ENCODE measurements at regions not wholly inside any gene's neighbourhood (a gene's known extent, or its start where the extent isn't known, plus 50 kb on each side); places are given as distances from the start of the nearest gene placed in this dataset.

DNA sequence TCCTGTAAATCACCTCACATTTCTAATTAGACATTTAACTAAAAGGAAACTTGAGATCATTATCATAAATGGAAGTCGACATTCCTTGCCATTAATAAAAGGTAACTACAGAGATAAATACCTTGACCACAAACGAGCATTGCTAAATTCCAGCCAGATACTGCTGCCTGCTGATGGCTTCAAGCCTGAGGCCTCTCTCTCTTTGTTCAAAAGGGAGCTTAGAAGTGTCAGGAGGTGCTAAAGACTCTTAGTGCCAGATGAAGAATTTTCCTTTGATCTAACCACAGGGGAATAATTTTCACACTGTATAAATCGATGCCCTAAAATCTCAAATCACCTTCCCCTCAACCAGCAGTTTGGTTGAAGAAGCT lies 248.2 kb upstream of the PMEPA1 start:
- POLR2A ChIA-PET = no interaction called here
- Histone ChIP-seq H4K20me1 (ENCODE audit: control insufficient read depth, insufficient read depth) (no peaks in the 10 kb centered on the region), H3K36me3 (ENCODE audit: control insufficient read depth in 2 of 2, insufficient read depth in 2 of 2, low read length in 1 of 2) (no peaks in the 10 kb centered on the region), H3K27ac (ENCODE audit: control insufficient read depth, insufficient read depth) (no peak overlapping the region), H3K4me2 (ENCODE audit: control insufficient read depth, insufficient read depth) (no peak overlapping the region), H3K9me3 (replicated peaks; ENCODE audit: control insufficient read depth, insufficient read depth, low read length) (no peaks in the 10 kb centered on the region), H2AFZ (ENCODE audit: control insufficient read depth, low read depth, low read length) (no peak overlapping the region), H3K4me1 (ENCODE audit: control insufficient read depth, insufficient read depth, low read length) (no peaks in the 10 kb centered on the region), H3K4me3 (no peak overlapping the region), H3K79me2 (ENCODE audit: control insufficient read depth, insufficient read depth, low read length) (no peaks in the 10 kb centered on the region), H3K27me3 (replicated peaks in 1 of 2; ENCODE audit: control insufficient read depth in 2 of 2, insufficient read depth in 2 of 2, low read length in 1 of 2) (peaks cover 0 to 4% of the 10 kb centered on the region in 2 experiments; a peak in 3 of 4 replicates), H3K9ac (ENCODE audit: control insufficient read depth, insufficient read depth, low read length) (no peak overlapping the region)
- WGBS (ENCODE audit: insufficient coverage, insufficient replicate concordance, low lambda C conversion rate, missing lambda C conversion rate) = 2% methylated on average over 3 of the region's 3 CpGs
- in situ Hi-C loops (cut with MboI) (no loop called here), intact Hi-C loops (cut with micrococcal nuclease; ENCODE audit: unreplicated experiment) (no loop called here)
- BruUV-seq (replicated peaks) = no TSS peak
- TF ChIP-seq CREB1 (IDR thresholded peaks at IDR 0.05; ENCODE audit: low read depth) (no peak), HDGF (IDR thresholded peaks at IDR 0.05) (no peak), RCOR1 (conservative IDR thresholded peaks at IDR 0.05; ENCODE audit: low read depth, low read length) (no peak), TARDBP (IDR thresholded peaks at IDR 0.05; ENCODE audit: borderline replicate concordance) (no peak), POLR2AphosphoS5 (IDR thresholded peaks at IDR 0.05; ENCODE audit: low read length) (no peak), CBX3 (IDR thresholded peaks at IDR 0.05; ENCODE audit: borderline replicate concordance, low read depth) (no peak), BRCA1 (IDR thresholded peaks at IDR 0.05; ENCODE audit: low read depth, low read length) (no peak), SMAD1 (IDR thresholded peaks at IDR 0.05; ENCODE audit: low read depth, partially characterized antibody) (no peak), ZNF217 (IDR thresholded peaks at IDR 0.05) (no peak), MXI1 (IDR thresholded peaks at IDR 0.05; ENCODE audit: low read depth, low read length) (no peak), RELA (IDR thresholded peaks at IDR 0.05; ENCODE audit: borderline replicate concordance, partially characterized antibody) (no peak), POLR2A (IDR thresholded peaks at IDR 0.05; ENCODE audit: low read depth, low read length) (no peak)
- TF ChIP-seq, protein P1, sequence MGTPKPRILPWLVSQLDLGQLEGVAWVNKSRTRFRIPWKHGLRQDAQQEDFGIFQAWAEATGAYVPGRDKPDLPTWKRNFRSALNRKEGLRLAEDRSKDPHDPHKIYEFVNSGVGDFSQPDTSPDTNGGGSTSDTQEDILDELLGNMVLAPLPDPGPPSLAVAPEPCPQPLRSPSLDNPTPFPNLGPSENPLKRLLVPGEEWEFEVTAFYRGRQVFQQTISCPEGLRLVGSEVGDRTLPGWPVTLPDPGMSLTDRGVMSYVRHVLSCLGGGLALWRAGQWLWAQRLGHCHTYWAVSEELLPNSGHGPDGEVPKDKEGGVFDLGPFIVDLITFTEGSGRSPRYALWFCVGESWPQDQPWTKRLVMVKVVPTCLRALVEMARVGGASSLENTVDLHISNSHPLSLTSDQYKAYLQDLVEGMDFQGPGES (IDR thresholded peaks at IDR 0.05) = no peak
- TF ChIP-seq, protein P2, sequence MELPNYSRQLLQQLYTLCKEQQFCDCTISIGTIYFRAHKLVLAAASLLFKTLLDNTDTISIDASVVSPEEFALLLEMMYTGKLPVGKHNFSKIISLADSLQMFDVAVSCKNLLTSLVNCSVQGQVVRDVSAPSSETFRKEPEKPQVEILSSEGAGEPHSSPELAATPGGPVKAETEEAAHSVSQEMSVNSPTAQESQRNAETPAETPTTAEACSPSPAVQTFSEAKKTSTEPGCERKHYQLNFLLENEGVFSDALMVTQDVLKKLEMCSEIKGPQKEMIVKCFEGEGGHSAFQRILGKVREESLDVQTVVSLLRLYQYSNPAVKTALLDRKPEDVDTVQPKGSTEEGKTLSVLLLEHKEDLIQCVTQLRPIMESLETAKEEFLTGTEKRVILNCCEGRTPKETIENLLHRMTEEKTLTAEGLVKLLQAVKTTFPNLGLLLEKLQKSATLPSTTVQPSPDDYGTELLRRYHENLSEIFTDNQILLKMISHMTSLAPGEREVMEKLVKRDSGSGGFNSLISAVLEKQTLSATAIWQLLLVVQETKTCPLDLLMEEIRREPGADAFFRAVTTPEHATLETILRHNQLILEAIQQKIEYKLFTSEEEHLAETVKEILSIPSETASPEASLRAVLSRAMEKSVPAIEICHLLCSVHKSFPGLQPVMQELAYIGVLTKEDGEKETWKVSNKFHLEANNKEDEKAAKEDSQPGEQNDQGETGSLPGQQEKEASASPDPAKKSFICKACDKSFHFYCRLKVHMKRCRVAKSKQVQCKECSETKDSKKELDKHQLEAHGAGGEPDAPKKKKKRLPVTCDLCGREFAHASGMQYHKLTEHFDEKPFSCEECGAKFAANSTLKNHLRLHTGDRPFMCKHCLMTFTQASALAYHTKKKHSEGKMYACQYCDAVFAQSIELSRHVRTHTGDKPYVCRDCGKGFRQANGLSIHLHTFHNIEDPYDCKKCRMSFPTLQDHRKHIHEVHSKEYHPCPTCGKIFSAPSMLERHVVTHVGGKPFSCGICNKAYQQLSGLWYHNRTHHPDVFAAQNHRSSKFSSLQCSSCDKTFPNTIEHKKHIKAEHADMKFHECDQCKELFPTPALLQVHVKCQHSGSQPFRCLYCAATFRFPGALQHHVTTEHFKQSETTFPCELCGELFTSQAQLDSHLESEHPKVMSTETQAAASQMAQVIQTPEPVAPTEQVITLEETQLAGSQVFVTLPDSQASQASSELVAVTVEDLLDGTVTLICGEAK (IDR thresholded peaks at IDR 0.05; ENCODE audit: borderline replicate concordance) = no peak
- DNase-seq (ENCODE audit: low read depth, low spot score) (no peak), ATAC-seq (no peak), FAIRE-seq (no peak)
- RAD21 ChIA-PET (ENCODE audit: unreplicated experiment) = no interaction called here
- SMC1A ChIA-PET (ENCODE audit: uncharacterized antibody, unreplicated experiment) = no interaction called here
- CTCF ChIA-PET = no interaction called here

Data from GM12878 (cell line).